ENCODE measurements at regions not wholly inside any gene's neighbourhood (a gene's known extent, or its start where the extent isn't known, plus 50 kb on each side); places are given as distances from the start of the nearest gene placed in this dataset.
"Not testable (repeated sequence)": the region's sequence is repeated elsewhere in the genome, so short reads cannot be mapped to it uniquely, and the experiment has no call there.

- Histone ChIP-seq H3K4me1 (ENCODE audit: control insufficient read depth, insufficient read depth, low read length, poor library complexity, severe bottlenecking) (no peaks in the 10 kb centered on the region), H3K9me3 (ENCODE audit: control insufficient read depth, low read length) (no peaks in the 10 kb centered on the region), H3K36me3 (ENCODE audit: control insufficient read depth, insufficient read depth, low read length) (no peaks in the 10 kb centered on the region), H3K27me3 (replicated peaks; ENCODE audit: control insufficient read depth, insufficient read depth, low read length, poor library complexity, severe bottlenecking) (no peaks in the 10 kb centered on the region), H3K27ac (ENCODE audit: insufficient read depth, low read length, poor library complexity, severe bottlenecking) (no peak overlapping the region), H3K4me3 (ENCODE audit: insufficient read depth, low read depth, low read length, poor library complexity, severe bottlenecking) (no peak overlapping the region)
- DNase-seq, result no peak
These were observed 761.6 kb upstream of the SEMA6A start for GRCh38 chr5:117336208-117336607.

- no peak overlapping the region for H3K27ac ChIP-seq (ENCODE audit: insufficient read depth, low read length, poor library complexity, severe bottlenecking)
- no peaks in the 10 kb centered on the region for H3K9me3 ChIP-seq (ENCODE audit: control insufficient read depth, low read length)
- H3K4me1 ChIP-seq (ENCODE audit: control insufficient read depth, insufficient read depth, low read length, poor library complexity, severe bottlenecking), result no peaks in the 10 kb centered on the region
- no peaks in the 10 kb centered on the region for H3K36me3 ChIP-seq (ENCODE audit: control insufficient read depth, insufficient read depth, low read length)
- DNase-seq, result no peak
- no peak overlapping the region for H3K4me3 ChIP-seq (ENCODE audit: insufficient read depth, low read depth, low read length, poor library complexity, severe bottlenecking)
- H3K27me3 ChIP-seq (replicated peaks; ENCODE audit: control insufficient read depth, insufficient read depth, low read length, poor library complexity, severe bottlenecking), result no peaks in the 10 kb centered on the region
These were observed 758.4 kb upstream of the SEMA6A start for GRCh38 chr5:117333011-117333410.

DNA sequence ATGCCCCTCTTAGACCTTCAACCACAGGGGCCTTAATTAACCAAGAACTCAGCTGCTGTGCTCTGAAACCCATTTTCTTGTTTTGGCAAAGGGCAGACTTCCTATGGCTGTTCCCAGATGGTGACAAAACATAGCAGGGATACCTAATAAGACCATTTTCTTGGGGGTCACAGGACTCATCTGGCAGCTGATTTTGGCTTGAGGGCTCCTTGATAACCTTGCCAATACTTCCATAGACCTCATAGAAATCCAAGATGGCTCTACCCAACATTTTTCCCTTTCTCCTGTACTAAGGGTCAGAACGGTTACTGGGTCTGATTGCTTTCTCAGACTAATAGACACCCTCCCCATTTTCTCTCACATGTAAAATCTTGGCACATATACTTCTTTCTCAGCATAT is 757.7 kb upstream of the SEMA6A start:
- no peaks in the 10 kb centered on the region for H3K27me3 ChIP-seq (replicated peaks; ENCODE audit: control insufficient read depth, insufficient read depth, low read length, poor library complexity, severe bottlenecking)
- no peak overlapping the region for H3K4me3 ChIP-seq (ENCODE audit: insufficient read depth, low read depth, low read length, poor library complexity, severe bottlenecking)
- no peaks in the 10 kb centered on the region for H3K4me1 ChIP-seq (ENCODE audit: control insufficient read depth, insufficient read depth, low read length, poor library complexity, severe bottlenecking)
- H3K9me3 ChIP-seq (ENCODE audit: control insufficient read depth, low read length), result no peaks in the 10 kb centered on the region
- no peak overlapping the region for H3K27ac ChIP-seq (ENCODE audit: insufficient read depth, low read length, poor library complexity, severe bottlenecking)
- no peaks in the 10 kb centered on the region for H3K36me3 ChIP-seq (ENCODE audit: control insufficient read depth, insufficient read depth, low read length)
- no peak for DNase-seq

- H3K27me3 ChIP-seq (replicated peaks; ENCODE audit: control insufficient read depth, insufficient read depth, low read length, poor library complexity, severe bottlenecking), result no peaks in the 10 kb centered on the region
- H3K27ac ChIP-seq (ENCODE audit: insufficient read depth, low read length, poor library complexity, severe bottlenecking), result no peak overlapping the region
- H3K4me1 ChIP-seq (ENCODE audit: control insufficient read depth, insufficient read depth, low read length, poor library complexity, severe bottlenecking), result no peaks in the 10 kb centered on the region
- DNase-seq, result no peak
- no peaks in the 10 kb centered on the region for H3K36me3 ChIP-seq (ENCODE audit: control insufficient read depth, insufficient read depth, low read length)
- no peaks in the 10 kb centered on the region for H3K9me3 ChIP-seq (ENCODE audit: control insufficient read depth, low read length)
- H3K4me3 ChIP-seq (ENCODE audit: insufficient read depth, low read depth, low read length, poor library complexity, severe bottlenecking), result no peak overlapping the region
These were observed 752.9 kb upstream of the SEMA6A start for GRCh38 chr5:117327511-117327910.

- H3K36me3 ChIP-seq (ENCODE audit: control insufficient read depth, insufficient read depth, low read length), result no peaks in the 10 kb centered on the region
- H3K27me3 ChIP-seq (replicated peaks; ENCODE audit: control insufficient read depth, insufficient read depth, low read length, poor library complexity, severe bottlenecking), result no peaks in the 10 kb centered on the region
- no peak overlapping the region for H3K27ac ChIP-seq (ENCODE audit: insufficient read depth, low read length, poor library complexity, severe bottlenecking)
- no peaks in the 10 kb centered on the region for H3K9me3 ChIP-seq (ENCODE audit: control insufficient read depth, low read length)
- H3K4me1 ChIP-seq (ENCODE audit: control insufficient read depth, insufficient read depth, low read length, poor library complexity, severe bottlenecking), result no peaks in the 10 kb centered on the region
- DNase-seq, result no peak
- no peak overlapping the region for H3K4me3 ChIP-seq (ENCODE audit: insufficient read depth, low read depth, low read length, poor library complexity, severe bottlenecking)
These were observed 752.4 kb upstream of the SEMA6A start for GRCh38 chr5:117326997-117327396.

GRCh38 chr5:117318528-117318927 is 743.9 kb upstream of the SEMA6A start:
- DNase-seq, result no peak
- no peaks in the 10 kb centered on the region for H3K36me3 ChIP-seq (ENCODE audit: control insufficient read depth, insufficient read depth, low read length)
- no peaks in the 10 kb centered on the region for H3K27me3 ChIP-seq (replicated peaks; ENCODE audit: control insufficient read depth, insufficient read depth, low read length, poor library complexity, severe bottlenecking)
- no peaks in the 10 kb centered on the region for H3K4me1 ChIP-seq (ENCODE audit: control insufficient read depth, insufficient read depth, low read length, poor library complexity, severe bottlenecking)
- no peaks in the 10 kb centered on the region for H3K9me3 ChIP-seq (ENCODE audit: control insufficient read depth, low read length)
- H3K27ac ChIP-seq (ENCODE audit: insufficient read depth, low read length, poor library complexity, severe bottlenecking), result no peak overlapping the region
- H3K4me3 ChIP-seq (ENCODE audit: insufficient read depth, low read depth, low read length, poor library complexity, severe bottlenecking), result no peak overlapping the region

GRCh38 chr5:117315170-117315569 is 740.5 kb upstream of the SEMA6A start:
- H3K9me3 ChIP-seq (ENCODE audit: control insufficient read depth, low read length), result no peaks in the 10 kb centered on the region
- no peaks in the 10 kb centered on the region for H3K27me3 ChIP-seq (replicated peaks; ENCODE audit: control insufficient read depth, insufficient read depth, low read length, poor library complexity, severe bottlenecking)
- no peaks in the 10 kb centered on the region for H3K36me3 ChIP-seq (ENCODE audit: control insufficient read depth, insufficient read depth, low read length)
- no peaks in the 10 kb centered on the region for H3K4me1 ChIP-seq (ENCODE audit: control insufficient read depth, insufficient read depth, low read length, poor library complexity, severe bottlenecking)
- H3K27ac ChIP-seq (ENCODE audit: insufficient read depth, low read length, poor library complexity, severe bottlenecking), result no peak overlapping the region
- no peak for DNase-seq
- H3K4me3 ChIP-seq (ENCODE audit: insufficient read depth, low read depth, low read length, poor library complexity, severe bottlenecking), result no peak overlapping the region

DNA sequence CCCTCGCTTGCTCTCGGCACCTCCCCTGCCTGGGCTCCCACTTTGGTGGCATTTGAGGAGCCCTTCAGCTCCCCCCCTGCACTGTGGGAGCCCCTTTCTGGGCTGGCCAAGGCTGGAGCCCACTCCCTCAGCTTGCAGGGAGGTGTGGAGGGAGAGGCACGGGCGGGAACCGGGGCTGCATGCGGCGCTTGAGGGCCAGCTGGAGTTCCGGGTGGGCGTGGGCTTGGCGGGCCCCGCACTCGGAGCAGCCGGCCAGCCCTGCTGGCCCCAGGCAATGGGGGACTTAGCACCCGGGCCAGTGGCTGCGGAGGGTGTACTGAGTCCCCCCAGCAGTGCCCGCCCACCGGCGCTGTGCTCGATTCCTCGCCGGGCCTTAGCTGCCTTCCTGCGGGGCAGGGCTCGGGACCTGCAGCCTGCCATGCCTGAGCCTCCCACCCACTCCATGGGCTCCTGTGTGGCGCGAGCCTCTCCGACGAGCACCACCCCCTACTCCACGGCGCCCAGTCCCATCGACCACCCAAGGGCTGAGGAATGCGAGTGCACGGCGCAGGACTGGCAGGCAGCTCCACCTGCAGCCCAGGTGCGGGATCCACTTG is 730.0 kb upstream of the SEMA6A start:
- not testable (repeated sequence) for H3K27ac ChIP-seq (ENCODE audit: insufficient read depth, low read length, poor library complexity, severe bottlenecking)

GRCh38 chr5:117302949-117303348 is 728.3 kb upstream of the SEMA6A start:
- H3K9me3 ChIP-seq (ENCODE audit: control insufficient read depth, low read length), result no peaks in the 10 kb centered on the region
- DNase-seq, result no peak
- no peak overlapping the region for H3K4me3 ChIP-seq (ENCODE audit: insufficient read depth, low read depth, low read length, poor library complexity, severe bottlenecking)
- no peaks in the 10 kb centered on the region for H3K27me3 ChIP-seq (replicated peaks; ENCODE audit: control insufficient read depth, insufficient read depth, low read length, poor library complexity, severe bottlenecking)
- no peak overlapping the region for H3K27ac ChIP-seq (ENCODE audit: insufficient read depth, low read length, poor library complexity, severe bottlenecking)
- H3K4me1 ChIP-seq (ENCODE audit: control insufficient read depth, insufficient read depth, low read length, poor library complexity, severe bottlenecking), result no peaks in the 10 kb centered on the region
- no peaks in the 10 kb centered on the region for H3K36me3 ChIP-seq (ENCODE audit: control insufficient read depth, insufficient read depth, low read length)

More for the DNA sequence above, 730.0 kb upstream of the SEMA6A start:
- H3K4me3 ChIP-seq (ENCODE audit: insufficient read depth, low read depth, low read length, poor library complexity, severe bottlenecking); H3K4me1 ChIP-seq (ENCODE audit: control insufficient read depth, insufficient read depth, low read length, poor library complexity, severe bottlenecking); H3K9me3 ChIP-seq (ENCODE audit: control insufficient read depth, low read length); H3K27me3 ChIP-seq (replicated peaks; ENCODE audit: control insufficient read depth, insufficient read depth, low read length, poor library complexity, severe bottlenecking); H3K36me3 ChIP-seq (ENCODE audit: control insufficient read depth, insufficient read depth, low read length); DNase-seq: not testable (repeated sequence)

GRCh38 chr5:117302473-117302872 is 727.9 kb upstream of the SEMA6A start:
- no peak for DNase-seq
- Histone ChIP-seq H3K9me3 (ENCODE audit: control insufficient read depth, low read length) (no peaks in the 10 kb centered on the region), H3K4me3 (ENCODE audit: insufficient read depth, low read depth, low read length, poor library complexity, severe bottlenecking) (no peak overlapping the region), H3K27me3 (replicated peaks; ENCODE audit: control insufficient read depth, insufficient read depth, low read length, poor library complexity, severe bottlenecking) (no peaks in the 10 kb centered on the region), H3K36me3 (ENCODE audit: control insufficient read depth, insufficient read depth, low read length) (no peaks in the 10 kb centered on the region), H3K4me1 (ENCODE audit: control insufficient read depth, insufficient read depth, low read length, poor library complexity, severe bottlenecking) (no peaks in the 10 kb centered on the region), H3K27ac (ENCODE audit: insufficient read depth, low read length, poor library complexity, severe bottlenecking) (no peak overlapping the region)

Data from effector memory CD4-positive, alpha-beta T cell (primary cell).